ENCODE measurements at regions not wholly inside any gene's neighbourhood (a gene's known extent, or its start where the extent isn't known, plus 50 kb on each side); places are given as distances from the start of the nearest gene placed in this dataset.
"Not testable (repeated sequence)": the region's sequence is repeated elsewhere in the genome, so short reads cannot be mapped to it uniquely, and the experiment has no call there.

DNA sequence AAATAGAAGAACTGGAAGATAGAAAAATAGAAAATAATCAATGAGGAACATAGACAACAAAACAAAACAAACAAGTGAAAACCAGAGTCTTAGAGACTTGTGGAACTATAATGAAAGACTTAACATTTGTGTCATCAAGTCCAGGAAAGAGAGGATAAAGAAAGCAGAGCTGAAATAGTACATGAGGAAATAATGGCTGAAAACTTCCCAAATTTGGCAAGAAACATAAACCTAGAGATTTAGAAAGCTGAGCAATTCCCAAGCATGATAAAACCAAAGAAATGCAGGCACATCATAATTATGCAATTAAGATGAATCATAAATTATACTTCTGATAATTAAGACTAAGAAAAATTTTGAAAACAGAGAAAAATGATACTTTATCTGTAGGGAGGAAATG is 614.5 kb downstream of the ETS1 start:
- in situ Hi-C loops (cut with MboI; ENCODE audit: low pct_unique_long_range_greater_than_20kb, low sequenced_read_pairs): no loop called here
- no peak for DNase-seq

DNA sequence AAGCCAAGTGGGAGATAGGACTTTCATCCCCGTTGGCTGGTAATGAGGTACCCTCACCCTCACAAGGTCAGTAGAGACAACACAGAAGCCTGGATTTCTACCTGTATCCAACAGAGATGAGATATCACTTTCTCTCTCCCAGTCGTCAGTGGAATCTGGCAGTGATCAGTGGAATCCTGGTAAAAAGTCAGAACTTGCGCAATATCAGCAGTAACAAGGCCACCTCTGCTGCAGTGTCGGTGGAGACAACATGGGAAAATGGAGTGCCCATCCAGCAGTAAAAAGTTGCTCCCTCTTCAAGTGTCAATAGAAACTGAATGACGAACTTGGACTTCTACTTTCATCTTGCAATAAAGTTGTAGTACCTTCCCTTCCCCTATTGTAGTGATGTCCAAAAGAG is 615.9 kb downstream of the ETS1 start:
- in situ Hi-C loops (cut with MboI; ENCODE audit: low pct_unique_long_range_greater_than_20kb, low sequenced_read_pairs): no loop called here
- no peak for DNase-seq

DNA sequence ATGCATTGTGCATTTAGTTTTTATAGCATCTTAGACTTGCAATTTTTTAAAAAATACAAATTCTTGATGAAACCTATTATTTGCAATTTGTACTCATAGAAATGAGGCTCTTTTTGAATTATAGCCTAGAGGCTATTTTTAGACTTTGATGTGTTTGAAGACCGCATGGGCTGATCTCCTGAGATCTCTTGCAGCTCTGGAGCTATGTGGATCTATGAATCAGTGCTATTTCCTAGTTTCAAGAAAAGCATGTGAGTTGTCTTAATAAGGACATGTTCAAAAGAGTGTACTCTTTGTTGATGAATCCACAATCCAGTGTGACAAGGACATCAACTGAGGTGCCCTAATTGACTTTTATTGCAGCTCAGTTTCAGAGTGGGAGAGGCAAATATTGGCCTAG is 620.5 kb downstream of the ETS1 start:
- no peak for DNase-seq
- in situ Hi-C loops (cut with MboI; ENCODE audit: low pct_unique_long_range_greater_than_20kb, low sequenced_read_pairs): no loop called here

DNA sequence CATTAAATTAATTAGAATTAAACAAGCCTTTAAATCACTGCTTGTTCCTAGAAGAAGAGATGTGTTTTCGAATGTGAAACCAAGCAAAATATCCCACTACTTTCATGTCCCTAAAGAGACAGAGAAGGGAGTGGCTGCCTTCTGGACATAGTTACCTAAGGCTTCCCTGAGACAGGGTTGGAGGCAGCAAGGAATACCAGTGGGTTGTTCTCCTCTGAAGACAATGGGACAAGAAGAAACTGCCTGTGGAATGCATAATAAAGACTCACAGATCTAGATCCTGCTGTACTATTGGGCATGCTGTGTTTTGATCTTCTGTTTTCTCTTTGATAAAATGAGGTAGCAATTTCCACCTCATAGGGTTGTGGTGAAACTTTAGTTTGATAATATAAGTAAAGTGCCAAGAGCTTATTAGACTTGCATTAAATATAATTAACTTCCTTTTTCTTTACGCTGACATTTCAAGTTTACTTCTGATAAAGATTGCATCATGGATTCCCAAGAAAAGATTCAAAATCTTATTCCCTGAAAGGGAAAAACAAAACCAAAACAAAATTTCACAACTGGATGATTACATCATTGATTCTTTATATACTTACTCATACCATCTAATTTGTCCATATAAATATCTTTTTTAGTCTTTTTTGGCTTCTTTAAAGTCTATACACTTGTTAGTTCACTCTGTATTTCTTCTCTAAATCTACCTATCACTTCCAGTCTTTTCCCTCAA is 621.3 kb downstream of the ETS1 start:
- in situ Hi-C loops (cut with MboI; ENCODE audit: low pct_unique_long_range_greater_than_20kb, low sequenced_read_pairs): no loop called here
- DNase-seq: no peak

DNA sequence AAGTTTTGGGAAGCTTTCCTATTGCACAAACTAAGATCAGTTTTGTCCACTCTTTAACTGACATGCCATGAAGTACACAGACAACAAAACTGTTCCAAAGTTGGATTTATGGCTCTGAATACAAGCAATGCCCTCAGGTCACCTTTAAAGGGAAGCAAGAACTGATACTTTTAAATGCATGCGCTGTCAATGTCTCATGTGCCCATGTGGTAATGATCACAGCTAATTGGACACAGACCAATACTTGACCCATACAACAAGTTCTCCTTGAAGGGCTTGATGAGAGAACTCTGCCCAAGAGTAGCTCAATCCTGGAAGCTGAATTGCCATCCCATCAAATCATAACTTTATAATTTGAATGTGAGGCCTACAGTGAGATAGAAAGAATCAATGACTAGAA is 624.9 kb downstream of the ETS1 start:
- in situ Hi-C loops (cut with MboI; ENCODE audit: low pct_unique_long_range_greater_than_20kb, low sequenced_read_pairs): no loop called here
- DNase-seq: no peak

DNA sequence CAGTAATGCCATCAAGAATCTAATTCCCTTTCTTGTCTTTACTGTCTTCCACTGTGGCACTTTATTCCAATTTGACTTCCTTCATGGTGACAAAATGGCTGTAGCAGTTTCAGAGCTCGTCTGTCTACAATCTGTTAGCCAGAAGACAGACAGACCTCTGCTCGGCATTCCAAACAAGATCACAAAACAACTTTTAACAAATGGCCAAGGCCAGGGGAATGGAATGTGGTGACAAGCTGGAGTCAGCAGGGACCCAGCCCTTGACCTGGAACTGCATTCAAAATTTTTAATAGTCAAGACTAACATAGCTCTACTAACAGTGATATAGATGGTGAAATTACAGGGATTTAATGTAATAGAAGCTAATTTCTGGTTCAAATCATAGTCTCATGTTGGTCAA is 637.2 kb downstream of the ETS1 start:
- DNase-seq: no peak
- in situ Hi-C loops (cut with MboI; ENCODE audit: low pct_unique_long_range_greater_than_20kb, low sequenced_read_pairs): no loop called here

DNA sequence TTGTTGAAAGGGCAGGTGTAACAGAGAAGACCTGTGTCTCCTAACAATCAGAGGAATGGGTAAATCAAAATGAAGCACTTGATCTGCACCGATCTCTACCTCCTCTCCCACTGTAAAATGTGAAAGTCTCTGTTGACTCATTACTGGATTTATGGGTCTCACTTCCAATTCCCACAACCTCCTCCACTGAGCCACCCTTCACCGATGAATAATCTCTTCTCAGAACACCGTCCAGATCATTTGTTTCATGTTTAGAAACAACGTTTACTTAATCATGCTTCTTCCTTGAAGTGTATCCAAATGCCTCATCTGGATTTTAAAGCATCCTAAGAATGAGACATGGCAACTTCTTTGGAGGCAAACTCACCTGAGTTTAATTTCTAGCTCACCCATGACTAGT is 643.6 kb downstream of the ETS1 start:
- in situ Hi-C loops (cut with MboI; ENCODE audit: low pct_unique_long_range_greater_than_20kb, low sequenced_read_pairs): no loop called here
- DNase-seq: no peak

DNA sequence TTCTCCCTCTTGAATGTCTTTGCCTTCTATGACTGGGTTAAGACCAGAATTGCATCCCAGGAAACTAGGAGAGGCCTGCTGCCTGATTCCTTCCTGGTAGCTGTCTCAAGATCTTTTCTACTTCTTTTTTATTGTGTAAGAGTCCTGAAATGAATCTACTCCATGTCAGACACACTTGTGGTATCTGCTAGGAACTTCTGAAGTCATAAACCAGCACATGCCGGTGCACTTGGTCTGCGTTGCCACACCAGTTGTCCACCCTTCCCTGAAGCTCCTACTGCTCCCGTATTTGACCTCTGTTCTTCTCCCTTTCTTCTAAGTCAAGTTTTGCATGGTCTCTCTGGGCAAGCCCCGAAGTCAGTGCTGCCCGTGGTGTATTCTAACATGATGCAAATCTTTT is 644.2 kb downstream of the ETS1 start:
- no peak for DNase-seq
- in situ Hi-C loops (cut with MboI; ENCODE audit: low pct_unique_long_range_greater_than_20kb, low sequenced_read_pairs): no loop called here

DNA sequence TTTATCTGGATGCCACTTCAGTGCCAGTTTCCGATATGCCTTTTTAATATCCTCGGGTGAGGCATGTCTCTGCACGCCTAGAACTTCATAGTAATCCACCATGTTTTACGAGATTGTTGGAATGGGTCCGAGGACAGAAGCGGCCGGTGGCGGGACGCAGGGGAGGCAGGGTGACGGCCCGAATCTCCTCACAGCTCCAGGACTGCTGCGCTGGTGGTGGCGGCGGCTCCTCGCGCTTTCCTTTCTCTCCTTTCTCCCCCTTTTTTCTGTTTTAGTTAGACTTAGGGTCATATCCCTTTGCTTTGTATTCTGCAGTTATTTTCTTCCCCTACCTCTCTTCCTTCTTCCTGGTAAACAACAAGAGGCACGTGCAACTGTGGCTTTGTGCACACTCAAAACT is 645.8 kb downstream of the ETS1 start:
- DNase-seq; in situ Hi-C loops (cut with MboI; ENCODE audit: low pct_unique_long_range_greater_than_20kb, low sequenced_read_pairs): not testable (repeated sequence)

DNA sequence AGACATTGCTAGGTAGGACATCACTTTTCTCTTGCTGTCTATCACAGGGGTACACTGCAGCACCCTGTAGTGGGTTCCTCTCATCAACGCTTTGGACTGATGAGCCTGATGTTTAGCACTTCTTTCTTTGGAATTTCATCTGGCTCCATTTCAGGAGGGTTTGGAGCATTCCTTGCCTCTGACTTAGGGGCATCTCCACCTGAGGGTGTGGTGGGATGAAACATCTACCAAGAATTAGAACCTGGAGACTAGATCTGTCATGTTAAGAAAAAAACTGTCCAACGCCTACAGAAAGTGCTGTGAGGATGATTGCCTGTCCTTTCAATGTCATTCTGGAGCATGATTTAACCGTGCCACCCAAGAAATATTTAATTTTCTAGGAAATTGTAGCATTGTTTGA is 648.4 kb downstream of the ETS1 start:
- DNase-seq: no peak
- in situ Hi-C loops (cut with MboI; ENCODE audit: low pct_unique_long_range_greater_than_20kb, low sequenced_read_pairs): no loop called here

DNA sequence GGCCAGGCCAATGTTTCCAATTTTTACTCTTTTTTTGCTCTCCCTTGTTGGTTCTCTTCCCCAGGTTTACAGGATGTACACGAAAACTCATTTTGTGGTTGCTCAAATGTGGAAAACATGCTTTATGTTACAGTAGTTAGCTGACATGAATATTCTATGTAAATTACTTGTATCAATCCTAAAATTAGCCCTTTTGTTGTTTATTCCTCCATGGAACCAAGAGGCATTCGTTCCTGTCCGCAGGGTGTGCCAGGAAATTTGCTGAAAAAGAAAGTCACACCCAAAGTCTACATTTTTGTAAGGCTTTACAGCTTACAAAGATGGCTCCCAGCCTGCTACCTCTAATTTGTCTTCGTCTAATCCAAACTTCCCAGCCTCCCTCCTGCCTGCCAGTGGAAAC is 652.3 kb downstream of the ETS1 start:
- in situ Hi-C loops (cut with MboI; ENCODE audit: low pct_unique_long_range_greater_than_20kb, low sequenced_read_pairs): no loop called here
- DNase-seq: no peak

DNA sequence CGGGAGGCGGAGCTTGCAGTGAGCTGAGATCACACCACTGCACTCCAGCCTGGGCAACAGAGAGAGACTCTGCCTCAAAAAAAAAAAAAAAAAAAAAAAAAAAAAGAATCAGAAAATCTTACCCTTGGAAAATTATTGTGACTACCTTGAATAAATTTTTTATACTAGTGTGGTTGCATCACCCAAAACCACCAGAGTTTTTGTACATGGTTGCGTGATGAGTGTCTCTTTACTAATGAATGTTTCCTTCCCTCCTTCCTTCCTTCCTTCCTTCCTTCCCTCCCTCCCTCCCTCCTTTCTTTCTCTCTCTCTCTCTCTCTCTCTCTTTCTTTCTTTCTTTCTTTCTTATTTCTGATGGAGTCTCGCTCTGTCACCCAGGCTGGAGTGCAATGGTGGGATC is 653.4 kb downstream of the ETS1 start:
- DNase-seq; in situ Hi-C loops (cut with MboI; ENCODE audit: low pct_unique_long_range_greater_than_20kb, low sequenced_read_pairs): not testable (repeated sequence)

DNA sequence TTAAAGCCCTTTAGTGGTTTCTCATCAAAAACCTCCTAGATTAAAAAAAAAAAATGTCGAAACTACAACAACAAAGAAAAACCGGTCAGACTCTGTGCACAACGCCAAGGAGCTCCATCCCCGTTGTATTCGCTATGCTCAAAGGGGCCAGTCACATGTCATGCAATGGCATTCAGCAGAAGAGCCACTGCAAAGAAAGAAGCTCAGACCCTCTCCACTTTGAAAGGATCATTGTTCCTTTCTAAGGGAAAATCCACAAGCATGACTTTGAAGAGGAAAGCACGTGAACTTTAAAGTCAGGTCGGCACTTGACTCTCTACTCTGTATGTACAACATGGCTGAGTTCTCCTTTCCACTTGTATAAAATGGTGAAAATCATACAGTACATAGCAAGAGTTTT is 655.6 kb downstream of the ETS1 start:
- no peak for DNase-seq
- in situ Hi-C loops (cut with MboI; ENCODE audit: low pct_unique_long_range_greater_than_20kb, low sequenced_read_pairs): no loop called here

DNA sequence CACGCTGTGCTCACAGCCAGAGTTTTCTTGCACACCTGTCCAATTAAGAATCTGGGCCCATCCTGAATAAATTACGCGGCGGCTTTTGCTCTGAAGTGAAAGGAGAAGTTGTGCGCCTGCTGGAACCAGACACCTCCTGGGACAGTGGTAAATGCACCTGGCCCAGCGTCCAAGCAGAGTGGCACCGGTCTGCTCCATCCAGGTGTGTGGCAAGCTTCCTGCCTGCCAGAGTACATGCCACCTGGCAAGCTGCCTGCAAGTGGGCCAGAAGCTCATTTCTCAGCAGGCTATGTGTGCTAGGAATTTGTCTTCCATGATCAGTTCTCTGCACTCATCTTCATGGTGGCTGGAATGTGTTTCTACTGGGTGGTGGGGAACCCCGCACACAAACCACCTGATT is 660.6 kb downstream of the ETS1 start:
- no peak for DNase-seq
- in situ Hi-C loops (cut with MboI; ENCODE audit: low pct_unique_long_range_greater_than_20kb, low sequenced_read_pairs): no loop called here

DNA sequence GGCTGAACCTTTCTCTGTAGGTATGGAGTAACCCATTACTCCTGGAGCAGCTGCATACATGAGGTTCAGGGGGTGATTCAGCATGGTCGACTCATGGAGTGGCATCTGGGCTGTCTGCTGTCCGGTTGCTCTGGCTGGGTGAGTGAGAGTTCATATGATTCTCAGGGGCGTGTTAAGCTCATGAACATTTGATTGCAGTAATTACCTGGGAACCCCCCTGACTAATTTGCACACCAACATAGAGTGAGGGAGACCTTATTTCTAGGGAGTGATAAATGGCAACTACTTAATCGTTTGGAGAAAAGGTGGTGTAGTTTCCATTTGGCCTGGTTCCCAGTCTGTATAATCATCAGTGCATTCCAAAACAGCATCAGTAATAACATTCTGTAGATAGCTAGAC is 661.9 kb downstream of the ETS1 start:
- in situ Hi-C loops (cut with MboI; ENCODE audit: low pct_unique_long_range_greater_than_20kb, low sequenced_read_pairs): no loop called here

DNA sequence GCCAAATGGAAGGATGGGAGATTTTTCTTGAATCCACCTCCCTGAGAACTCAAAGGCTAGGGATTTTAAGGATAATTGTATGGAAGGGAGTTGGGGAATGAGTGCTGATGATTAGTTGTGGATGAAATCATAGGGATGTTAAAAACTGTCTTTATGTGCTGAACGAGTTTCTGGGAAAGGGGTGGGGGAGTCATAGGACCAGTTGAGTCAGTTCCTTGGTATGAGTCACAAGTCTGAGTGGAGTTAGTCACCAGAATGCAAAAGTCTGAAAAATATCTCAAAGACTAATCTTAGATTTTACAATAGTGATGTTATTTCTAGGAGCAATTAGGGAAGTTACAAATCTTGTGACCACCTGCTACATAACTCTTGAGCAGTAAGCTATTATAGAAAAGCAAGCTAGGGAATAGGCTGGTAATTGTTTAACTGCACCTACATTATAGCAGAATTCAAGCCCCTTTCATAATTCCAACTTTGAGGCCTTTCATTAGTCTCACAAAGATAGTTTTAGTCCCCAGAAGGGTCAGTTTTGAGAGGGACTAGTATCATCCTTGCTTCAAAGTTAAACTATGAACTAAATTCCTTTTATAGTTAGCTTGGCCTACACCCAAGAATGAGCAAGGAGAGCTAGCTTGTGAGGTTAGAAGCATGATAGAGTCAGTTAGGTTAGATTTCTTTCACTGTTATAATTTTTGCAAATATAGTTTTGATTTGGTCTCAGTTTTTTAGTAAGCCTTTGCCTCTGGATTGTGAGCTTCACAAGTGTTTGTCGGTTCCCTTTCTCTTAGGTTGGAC is 668.0 kb downstream of the ETS1 start:
- DNase-seq: no peak
- in situ Hi-C loops (cut with MboI; ENCODE audit: low pct_unique_long_range_greater_than_20kb, low sequenced_read_pairs): no loop called here

More for the DNA sequence above, 661.9 kb downstream of the ETS1 start:
- DNase-seq: no peak

DNA sequence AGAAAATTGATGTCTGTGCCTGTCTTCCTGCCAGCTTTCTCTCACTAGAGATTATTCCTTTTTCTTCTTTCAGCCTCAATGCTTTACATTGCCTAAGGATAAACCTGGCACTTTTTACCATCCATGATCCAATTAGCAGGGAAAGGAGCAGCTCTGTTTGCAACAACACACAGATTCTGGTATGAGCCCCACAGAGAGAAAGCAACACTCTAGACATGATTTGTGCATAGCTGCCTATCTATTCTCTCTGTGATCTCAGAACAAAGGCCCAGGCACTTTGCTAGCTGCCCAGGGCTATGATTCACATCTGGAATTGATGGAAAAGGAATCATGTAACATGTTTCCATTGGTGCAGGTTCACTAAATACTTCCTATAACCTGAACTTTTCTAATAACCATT is 685.0 kb downstream of the ETS1 start:
- in situ Hi-C loops (cut with MboI; ENCODE audit: low pct_unique_long_range_greater_than_20kb, low sequenced_read_pairs): no loop called here
- DNase-seq: no peak

DNA sequence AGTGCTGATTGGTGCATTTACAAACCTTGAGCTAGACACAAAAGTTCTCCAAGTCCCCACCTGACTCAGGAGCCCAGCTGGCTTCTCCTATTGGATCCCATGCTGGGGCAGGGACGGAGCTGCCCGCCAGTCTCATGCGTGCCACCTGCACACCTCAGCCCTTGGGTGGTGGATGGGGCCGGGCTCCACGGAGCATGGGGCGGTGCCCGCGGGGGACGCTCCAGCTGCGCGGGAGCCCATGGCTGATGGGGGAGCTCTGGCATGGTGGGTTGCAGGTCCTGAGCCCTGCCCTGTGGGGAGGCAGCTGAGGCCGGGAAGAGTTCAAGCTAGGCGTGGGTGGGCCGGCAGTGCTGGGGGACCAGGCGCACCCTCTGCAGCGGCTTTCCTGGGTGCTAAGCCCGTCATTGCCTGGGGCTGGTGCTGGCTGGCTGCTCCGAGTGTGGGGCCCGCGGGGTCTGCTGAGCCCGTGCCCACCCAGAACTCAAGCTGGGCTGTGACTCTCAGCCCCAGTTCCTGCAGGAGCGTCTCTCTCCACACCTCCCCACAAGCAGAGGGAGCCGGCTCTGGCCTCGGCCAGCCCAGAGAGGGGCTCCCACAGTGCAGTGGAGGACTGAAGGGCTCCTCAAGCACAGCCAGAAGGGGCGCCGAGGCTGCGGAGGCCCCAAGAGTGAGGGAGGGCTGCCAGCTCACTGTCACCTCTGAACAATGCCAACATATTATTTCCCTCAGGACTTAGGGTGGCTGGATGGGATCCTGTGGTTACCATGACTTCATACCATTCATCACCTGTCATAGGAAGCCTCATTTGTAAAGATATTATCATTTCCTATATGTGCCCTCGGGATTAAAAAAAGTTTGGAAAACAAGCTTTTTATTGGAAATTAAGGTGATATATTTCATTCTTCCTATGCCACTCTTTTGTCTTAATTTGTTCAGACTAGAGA is 688.7 kb downstream of the ETS1 start:
- DNase-seq: no peak
- in situ Hi-C loops (cut with MboI; ENCODE audit: low pct_unique_long_range_greater_than_20kb, low sequenced_read_pairs): no loop called here

DNA sequence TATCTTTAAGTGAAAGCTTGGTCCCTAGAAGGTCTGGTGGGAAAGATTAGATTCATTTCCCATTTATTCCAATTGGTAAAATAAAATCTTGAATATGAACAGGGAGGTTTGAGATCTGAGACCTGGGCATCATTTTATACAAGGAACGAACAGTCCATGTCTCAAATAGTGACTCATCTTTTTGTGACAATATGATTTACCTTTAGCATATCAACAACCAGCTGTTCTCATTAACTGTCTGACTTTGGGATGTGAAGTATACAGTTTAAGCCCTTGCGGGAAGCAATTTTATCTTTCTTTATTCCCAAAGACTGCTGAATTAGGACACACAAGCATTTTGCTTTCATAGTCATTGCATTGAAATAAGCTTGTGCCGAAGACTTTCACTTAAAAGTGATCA is 691.6 kb downstream of the ETS1 start:
- in situ Hi-C loops (cut with MboI; ENCODE audit: low pct_unique_long_range_greater_than_20kb, low sequenced_read_pairs): no loop called here
- no peak for DNase-seq

DNA sequence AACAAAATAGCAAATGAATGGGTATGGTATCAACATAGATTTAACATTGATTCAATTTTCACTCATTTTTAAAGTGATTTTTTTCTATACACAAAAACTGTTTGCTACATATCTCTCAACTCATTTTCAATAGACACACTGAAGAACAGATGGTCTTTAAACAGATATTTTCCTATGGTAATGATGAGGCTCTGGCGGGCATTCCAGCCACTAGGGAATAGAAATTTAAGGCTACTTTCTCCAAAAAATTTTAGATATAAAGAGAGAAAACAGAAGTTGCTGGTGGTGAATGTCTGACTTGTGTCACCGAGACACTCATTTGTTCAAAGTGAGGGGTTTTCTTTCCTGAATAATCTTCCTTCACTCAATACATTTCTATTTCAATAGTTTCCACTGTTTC is 693.0 kb downstream of the ETS1 start:
- in situ Hi-C loops (cut with MboI; ENCODE audit: low pct_unique_long_range_greater_than_20kb, low sequenced_read_pairs): no loop called here

More for the DNA sequence above, 693.0 kb downstream of the ETS1 start:
- no peak for DNase-seq

All from KBM-7 (cell line).